ENCODE measurements at regions not wholly inside any gene's neighbourhood (a gene's known extent, or its start where the extent isn't known, plus 50 kb on each side); places are given as distances from the start of the nearest gene placed in this dataset.

GRCh38 chr5:98458726-98459125, 314.7 kb upstream of the RGMB start:
- H3K36me3 ChIP-seq: no peaks in the 10 kb centered on the region
- no peaks in the 10 kb centered on the region for H3K27me3 ChIP-seq (ENCODE audit: low read depth)
- H3K4me3 ChIP-seq: no peak overlapping the region
- no peak for DNase-seq
- TF ChIP-seq, protein P1, sequence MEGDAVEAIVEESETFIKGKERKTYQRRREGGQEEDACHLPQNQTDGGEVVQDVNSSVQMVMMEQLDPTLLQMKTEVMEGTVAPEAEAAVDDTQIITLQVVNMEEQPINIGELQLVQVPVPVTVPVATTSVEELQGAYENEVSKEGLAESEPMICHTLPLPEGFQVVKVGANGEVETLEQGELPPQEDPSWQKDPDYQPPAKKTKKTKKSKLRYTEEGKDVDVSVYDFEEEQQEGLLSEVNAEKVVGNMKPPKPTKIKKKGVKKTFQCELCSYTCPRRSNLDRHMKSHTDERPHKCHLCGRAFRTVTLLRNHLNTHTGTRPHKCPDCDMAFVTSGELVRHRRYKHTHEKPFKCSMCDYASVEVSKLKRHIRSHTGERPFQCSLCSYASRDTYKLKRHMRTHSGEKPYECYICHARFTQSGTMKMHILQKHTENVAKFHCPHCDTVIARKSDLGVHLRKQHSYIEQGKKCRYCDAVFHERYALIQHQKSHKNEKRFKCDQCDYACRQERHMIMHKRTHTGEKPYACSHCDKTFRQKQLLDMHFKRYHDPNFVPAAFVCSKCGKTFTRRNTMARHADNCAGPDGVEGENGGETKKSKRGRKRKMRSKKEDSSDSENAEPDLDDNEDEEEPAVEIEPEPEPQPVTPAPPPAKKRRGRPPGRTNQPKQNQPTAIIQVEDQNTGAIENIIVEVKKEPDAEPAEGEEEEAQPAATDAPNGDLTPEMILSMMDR (IDR thresholded peaks at IDR 0.05; ENCODE audit: borderline replicate concordance): no peak
- intact Hi-C loops (cut with micrococcal nuclease): no loop called here
- H3K4me1 ChIP-seq: no peaks in the 10 kb centered on the region
- H3K9me3 ChIP-seq (replicated peaks): no peaks in the 10 kb centered on the region
- no peak overlapping the region for H3K27ac ChIP-seq (replicated peaks)

DNA sequence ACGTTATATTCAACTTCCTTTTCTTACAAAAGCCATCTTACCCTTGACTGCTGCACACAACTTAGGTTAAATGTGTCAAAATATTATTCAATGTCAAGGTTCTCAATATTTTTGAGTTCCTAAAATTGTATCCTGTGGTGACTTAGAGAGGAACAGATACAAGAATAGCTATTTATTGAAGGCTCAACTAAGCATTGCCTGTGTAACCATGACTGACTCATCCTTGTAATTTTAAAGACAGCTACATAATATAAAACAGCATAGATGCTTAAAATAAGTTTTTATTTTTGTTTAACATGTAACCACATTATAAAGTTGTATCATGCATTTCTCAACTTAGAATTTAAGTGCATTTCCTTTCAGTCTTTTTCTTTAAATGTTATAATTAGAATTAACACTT, 312.9 kb upstream of the RGMB start:
- no peaks in the 10 kb centered on the region for H3K36me3 ChIP-seq
- intact Hi-C loops (cut with micrococcal nuclease): no loop called here
- no peak overlapping the region for H3K4me3 ChIP-seq
- DNase-seq: no peak
- H3K27me3 ChIP-seq (ENCODE audit: low read depth): no peaks in the 10 kb centered on the region
- TF ChIP-seq, protein P1 (IDR thresholded peaks at IDR 0.05; ENCODE audit: borderline replicate concordance): no peak
- H3K9me3 ChIP-seq (replicated peaks): no peaks in the 10 kb centered on the region
- no peak overlapping the region for H3K27ac ChIP-seq (replicated peaks)
- no peaks in the 10 kb centered on the region for H3K4me1 ChIP-seq

- H3K4me1 ChIP-seq: no peaks in the 10 kb centered on the region
- H3K27me3 ChIP-seq (ENCODE audit: low read depth): no peaks in the 10 kb centered on the region
- no peak overlapping the region for H3K4me3 ChIP-seq
- no peaks in the 10 kb centered on the region for H3K9me3 ChIP-seq (replicated peaks)
- intact Hi-C loops (cut with micrococcal nuclease): no loop called here
- no peaks in the 10 kb centered on the region for H3K36me3 ChIP-seq
- no peak overlapping the region for H3K27ac ChIP-seq (replicated peaks)
- TF ChIP-seq, protein P1 (IDR thresholded peaks at IDR 0.05; ENCODE audit: borderline replicate concordance): no peak
- no peak for DNase-seq
These were observed 312.0 kb upstream of the RGMB start for GRCh38 chr5:98461485-98461884.

DNA sequence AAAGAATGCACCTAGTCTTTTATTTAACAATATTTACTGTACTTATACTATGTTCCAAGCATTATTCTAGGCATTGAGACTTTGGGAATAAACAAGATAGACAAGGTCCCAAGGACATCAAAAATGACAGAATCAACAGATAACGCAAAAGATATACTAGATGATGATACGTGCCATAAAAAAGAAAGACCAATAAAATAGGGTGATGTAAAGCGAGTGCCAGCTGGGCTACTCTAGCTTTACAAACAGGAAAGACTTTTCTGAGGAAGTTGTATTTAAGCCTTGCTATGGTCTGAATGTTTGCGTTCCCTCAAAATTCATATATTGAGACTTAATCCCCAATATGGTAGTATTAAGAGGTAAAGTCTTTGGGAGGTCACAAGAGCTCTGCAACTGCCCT, 310.2 kb upstream of the RGMB start:
- Histone ChIP-seq H3K4me3 (no peak overlapping the region), H3K27me3 (ENCODE audit: low read depth) (no peaks in the 10 kb centered on the region), H3K4me1 (no peaks in the 10 kb centered on the region), H3K36me3 (no peaks in the 10 kb centered on the region), H3K27ac (replicated peaks) (no peak overlapping the region), H3K9me3 (replicated peaks) (no peaks in the 10 kb centered on the region)
- intact Hi-C loops (cut with micrococcal nuclease): no loop called here
- TF ChIP-seq, protein P1 (IDR thresholded peaks at IDR 0.05; ENCODE audit: borderline replicate concordance): no peak
- no peak for DNase-seq

GRCh38 chr5:98463676-98464075, 309.8 kb upstream of the RGMB start:
- Histone ChIP-seq H3K4me1 (no peaks in the 10 kb centered on the region), H3K9me3 (replicated peaks) (no peaks in the 10 kb centered on the region), H3K27me3 (ENCODE audit: low read depth) (no peaks in the 10 kb centered on the region), H3K27ac (replicated peaks) (no peak overlapping the region), H3K4me3 (no peak overlapping the region), H3K36me3 (no peaks in the 10 kb centered on the region)
- TF ChIP-seq, protein P1 (IDR thresholded peaks at IDR 0.05; ENCODE audit: borderline replicate concordance): no peak
- intact Hi-C loops (cut with micrococcal nuclease): no loop called here
- no peak for DNase-seq
